Endothelial cell (in vitro differentiated cells): ENCODE measurements at regions not wholly inside any gene's neighbourhood (a gene's known extent, or its start where the extent isn't known, plus 50 kb on each side); places are given as distances from the start of the nearest gene placed in this dataset.

Experiments used
- DNase-seq: peaks from one replicate; pipeline ENCODE4 v3.0.0; 2021; ENCODE audit warnings: low spot score
- H3K27ac Mint-ChIP-seq: one replicate; pipeline ENCODE4 v1.8.0; 2021; ENCODE audit warnings: mixed read lengths, inconsistent platforms; ENCODE audit not compliant: unreplicated experiment
- H3K27me3 Mint-ChIP-seq: one replicate; pipeline ENCODE4 v1.8.0; 2021; ENCODE audit warnings: mild to moderate bottlenecking, moderate library complexity, mixed read lengths, inconsistent platforms; ENCODE audit not compliant: unreplicated experiment
- H3K36me3 Mint-ChIP-seq: one replicate; pipeline ENCODE4 v1.8.0; 2021; ENCODE audit warnings: mild to moderate bottlenecking, low read depth, mixed read lengths, inconsistent platforms; ENCODE audit not compliant: unreplicated experiment
- H3K4me1 Mint-ChIP-seq: one replicate; pipeline ENCODE4 v1.8.0; 2021; ENCODE audit warnings: mild to moderate bottlenecking, mixed read lengths, inconsistent platforms; ENCODE audit not compliant: unreplicated experiment
- H3K4me3 Mint-ChIP-seq: one replicate; pipeline ENCODE4 v1.8.0; 2021; ENCODE audit warnings: mild to moderate bottlenecking, mixed read lengths, inconsistent platforms; ENCODE audit not compliant: unreplicated experiment
- H3K9me3 Mint-ChIP-seq: one replicate; pipeline ENCODE4 v1.8.0; 2021; ENCODE audit warnings: mixed read lengths, inconsistent platforms; ENCODE audit not compliant: unreplicated experiment
- TF ChIP-seq, protein P1 (sequence below): fragments of 200-600 bp; sonication (generic); IDR thresholded peaks from one replicate; pipeline ENCODE4 v1.5.0; 2021; ENCODE audit warnings: antibody characterized with exemption; ENCODE audit not compliant: unreplicated experiment

DNA sequence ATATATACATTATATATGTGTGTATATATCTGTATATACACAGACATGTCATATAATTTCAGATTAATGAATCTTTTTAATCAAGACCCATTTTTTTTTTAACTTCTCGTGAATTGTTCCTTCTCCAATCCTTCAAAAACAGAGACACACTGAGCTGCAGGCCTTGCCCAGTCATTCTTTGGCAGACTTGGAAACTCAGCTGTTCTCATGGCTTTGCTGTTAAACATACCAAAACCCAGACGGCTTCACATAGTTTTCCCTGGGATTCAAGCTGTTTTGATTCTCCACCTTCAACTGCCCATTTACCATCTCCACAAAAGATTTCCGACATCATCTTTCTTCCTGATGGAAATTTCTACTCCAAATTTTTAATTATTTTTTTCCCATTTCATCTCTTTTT lies 148.7 kb downstream of the KCNJ2 start:
- Mint-ChIP-seq H3K9me3 (no peaks in the 10 kb centered on the region), H3K27me3 (peaks cover 2% of the 10 kb centered on the region), H3K4me1 (no peaks in the 10 kb centered on the region), H3K4me3 (no peak overlapping the region), H3K27ac (no peak overlapping the region), H3K36me3 (no peaks in the 10 kb centered on the region)
- TF ChIP-seq, protein P1, sequence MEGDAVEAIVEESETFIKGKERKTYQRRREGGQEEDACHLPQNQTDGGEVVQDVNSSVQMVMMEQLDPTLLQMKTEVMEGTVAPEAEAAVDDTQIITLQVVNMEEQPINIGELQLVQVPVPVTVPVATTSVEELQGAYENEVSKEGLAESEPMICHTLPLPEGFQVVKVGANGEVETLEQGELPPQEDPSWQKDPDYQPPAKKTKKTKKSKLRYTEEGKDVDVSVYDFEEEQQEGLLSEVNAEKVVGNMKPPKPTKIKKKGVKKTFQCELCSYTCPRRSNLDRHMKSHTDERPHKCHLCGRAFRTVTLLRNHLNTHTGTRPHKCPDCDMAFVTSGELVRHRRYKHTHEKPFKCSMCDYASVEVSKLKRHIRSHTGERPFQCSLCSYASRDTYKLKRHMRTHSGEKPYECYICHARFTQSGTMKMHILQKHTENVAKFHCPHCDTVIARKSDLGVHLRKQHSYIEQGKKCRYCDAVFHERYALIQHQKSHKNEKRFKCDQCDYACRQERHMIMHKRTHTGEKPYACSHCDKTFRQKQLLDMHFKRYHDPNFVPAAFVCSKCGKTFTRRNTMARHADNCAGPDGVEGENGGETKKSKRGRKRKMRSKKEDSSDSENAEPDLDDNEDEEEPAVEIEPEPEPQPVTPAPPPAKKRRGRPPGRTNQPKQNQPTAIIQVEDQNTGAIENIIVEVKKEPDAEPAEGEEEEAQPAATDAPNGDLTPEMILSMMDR, result no peak
- DNase-seq, result no peak

DNA sequence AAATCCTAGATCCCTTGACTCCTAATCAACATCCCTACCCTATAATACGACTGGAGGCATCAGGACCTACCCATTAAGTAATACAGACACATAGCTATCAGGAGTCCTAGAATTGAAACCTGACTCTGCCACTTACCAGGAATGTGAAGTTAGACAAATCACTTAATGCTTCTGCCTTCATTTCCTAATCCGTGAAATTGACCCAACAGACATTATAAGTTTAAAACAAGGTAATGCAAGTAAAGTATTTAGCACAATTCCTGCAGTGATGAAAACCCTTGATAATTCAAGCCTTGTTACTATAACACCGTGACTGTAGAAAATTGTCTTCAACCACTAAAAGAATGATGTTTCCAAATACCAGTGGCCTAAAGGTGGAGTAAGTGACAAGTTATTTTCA lies 150.2 kb downstream of the KCNJ2 start:
- TF ChIP-seq, protein P1, result no peak
- no peaks in the 10 kb centered on the region for H3K4me1 Mint-ChIP-seq
- DNase-seq, result no peak
- H3K9me3 Mint-ChIP-seq, result no peaks in the 10 kb centered on the region
- no peak overlapping the region for H3K27ac Mint-ChIP-seq
- peaks cover 2% of the 10 kb centered on the region for H3K27me3 Mint-ChIP-seq
- no peaks in the 10 kb centered on the region for H3K36me3 Mint-ChIP-seq
- no peak overlapping the region for H3K4me3 Mint-ChIP-seq

DNA sequence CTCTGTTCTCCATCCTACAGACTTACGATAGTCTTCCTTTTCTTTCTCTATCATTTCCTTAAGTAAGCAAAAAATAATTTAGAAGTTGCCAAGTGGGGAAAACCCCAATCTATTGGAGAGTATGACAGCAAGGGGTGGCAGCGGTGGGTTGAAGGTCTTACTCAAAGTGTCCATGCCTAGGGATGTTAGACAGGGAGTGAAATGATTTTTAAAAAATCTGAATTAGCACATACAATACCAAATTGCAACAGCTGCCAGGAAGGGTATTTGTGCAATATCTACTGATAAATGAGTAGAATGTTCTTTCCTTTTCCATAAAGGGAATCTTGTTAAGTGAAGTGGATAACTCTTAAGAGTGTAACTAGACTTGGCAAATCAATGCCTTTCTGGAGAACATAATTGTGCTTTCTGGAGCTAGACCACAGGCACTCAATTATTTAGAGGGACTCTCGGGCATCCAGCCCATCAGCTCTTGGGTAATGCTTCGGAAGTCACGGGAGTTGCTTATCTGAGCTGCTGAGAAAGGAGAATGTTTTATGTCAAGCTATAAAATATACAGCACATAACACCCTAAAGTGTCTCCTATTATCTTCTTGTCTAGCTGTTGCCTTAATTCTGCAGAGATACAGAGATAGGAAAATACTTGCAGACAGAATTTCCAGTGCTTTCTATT lies 151.5 kb downstream of the KCNJ2 start:
- peaks cover 2% of the 10 kb centered on the region for H3K27me3 Mint-ChIP-seq
- no peaks in the 10 kb centered on the region for H3K9me3 Mint-ChIP-seq
- H3K36me3 Mint-ChIP-seq, result no peaks in the 10 kb centered on the region
- DNase-seq, result no peak
- H3K27ac Mint-ChIP-seq, result no peak overlapping the region
- TF ChIP-seq, protein P1, result no peak
- no peaks in the 10 kb centered on the region for H3K4me1 Mint-ChIP-seq
- no peak overlapping the region for H3K4me3 Mint-ChIP-seq

DNA sequence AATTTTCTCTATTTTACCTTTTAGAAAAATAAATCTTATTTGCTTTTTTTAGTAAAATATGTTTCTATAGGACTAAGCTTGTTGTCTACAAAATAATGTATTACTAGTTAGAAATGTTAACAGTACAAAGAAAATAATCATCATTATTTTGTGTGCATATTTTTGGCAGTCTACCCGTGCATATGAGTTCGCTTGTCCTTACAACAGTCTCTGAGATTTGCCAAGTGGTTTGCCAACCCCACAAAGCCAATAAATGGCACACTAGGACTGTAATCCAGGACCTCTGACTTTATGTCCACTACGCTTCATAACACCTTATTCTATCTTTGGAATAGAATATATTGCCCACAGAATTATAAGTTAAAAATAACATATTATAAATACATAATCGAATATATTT lies 152.0 kb downstream of the KCNJ2 start:
- peaks cover 2% of the 10 kb centered on the region for H3K27me3 Mint-ChIP-seq
- H3K27ac Mint-ChIP-seq, result no peak overlapping the region
- TF ChIP-seq, protein P1, result no peak
- H3K4me1 Mint-ChIP-seq, result no peaks in the 10 kb centered on the region
- H3K36me3 Mint-ChIP-seq, result no peaks in the 10 kb centered on the region
- no peak overlapping the region for H3K4me3 Mint-ChIP-seq
- H3K9me3 Mint-ChIP-seq, result no peaks in the 10 kb centered on the region
- DNase-seq, result no peak

DNA sequence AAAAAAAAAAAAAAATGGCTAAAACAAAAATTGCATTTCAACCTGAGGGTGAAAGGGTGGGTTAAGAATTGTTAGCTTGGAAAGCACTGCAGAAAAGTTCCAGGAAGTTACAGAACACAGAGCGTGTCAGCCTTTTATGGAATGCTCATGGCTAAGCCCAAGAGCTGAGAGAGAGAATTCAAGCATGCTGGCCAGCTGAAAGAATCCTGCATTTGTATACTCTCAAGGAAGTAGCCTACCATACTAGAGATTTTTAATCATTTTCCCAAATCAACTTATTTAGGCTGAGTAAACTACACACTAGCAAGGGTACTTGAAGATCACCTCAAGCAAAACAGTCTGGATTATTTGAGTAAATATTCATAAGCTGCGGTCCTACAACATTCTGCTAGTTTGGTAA lies 153.9 kb downstream of the KCNJ2 start:
- H3K27me3 Mint-ChIP-seq, result no peaks in the 10 kb centered on the region
- no peak for DNase-seq
- no peaks in the 10 kb centered on the region for H3K4me1 Mint-ChIP-seq
- TF ChIP-seq, protein P1, result no peak
- H3K4me3 Mint-ChIP-seq, result no peak overlapping the region
- no peaks in the 10 kb centered on the region for H3K36me3 Mint-ChIP-seq
- H3K9me3 Mint-ChIP-seq, result no peaks in the 10 kb centered on the region
- H3K27ac Mint-ChIP-seq, result no peak overlapping the region
